Tibial nerve (tissue), 3 donors: ENCODE measurements at regions not wholly inside any gene's neighbourhood (a gene's known extent, or its start where the extent isn't known, plus 50 kb on each side); places are given as distances from the start of the nearest gene placed in this dataset.

Experiments
- CTCF ChIP-seq, 5 experiments: fragments of 200-600 bp in 3 of 5; fragments of 450-650 bp in 2 of 5; sonication (generic) in 3 of 5; IDR thresholded peaks; one replicate each; pipeline ENCODE4 v1.5.1; 2016 to 2019; ENCODE audit warnings: antibody characterized with exemption in 5 of 5, mild to moderate bottlenecking in 3 of 5, moderate library complexity in 2 of 5
- POLR2A ChIP-seq, 2 donors: fragments of 450-650 bp; IDR thresholded peaks; one replicate each; pipeline ENCODE4 v1.6.1; 2017; ENCODE audit warnings: antibody characterized with exemption in 2 of 2, mild to moderate bottlenecking in 2 of 2, moderate library complexity in 2 of 2

GRCh38 chr3:128556907-128557306 is 63.9 kb upstream of the GATA2 start:
- no peak for TF ChIP-seq CTCF (IDR thresholded peaks at IDR 0.05)
- no peak for TF ChIP-seq POLR2A (IDR thresholded peaks at IDR 0.05)
